ENCODE measurements at regions not wholly inside any gene's neighbourhood (a gene's known extent, or its start where the extent isn't known, plus 50 kb on each side); places are given as distances from the start of the nearest gene placed in this dataset.

- TF ChIP-seq EZH2 (IDR thresholded peaks at IDR 0.05; ENCODE audit: insufficient read depth, low read length) (no peak), CTCF (IDR thresholded peaks at IDR 0.05; ENCODE audit: insufficient read depth, low read depth, low read length) (no peak)
Observed at GRCh38 chr21:20301395-20301794, 696.8 kb upstream of the NCAM2 start.

Measured in astrocyte (in vitro differentiated cells and primary cell).